ENCODE measurements at regions not wholly inside any gene's neighbourhood (a gene's known extent, or its start where the extent isn't known, plus 50 kb on each side); places are given as distances from the start of the nearest gene placed in this dataset.

DNA sequence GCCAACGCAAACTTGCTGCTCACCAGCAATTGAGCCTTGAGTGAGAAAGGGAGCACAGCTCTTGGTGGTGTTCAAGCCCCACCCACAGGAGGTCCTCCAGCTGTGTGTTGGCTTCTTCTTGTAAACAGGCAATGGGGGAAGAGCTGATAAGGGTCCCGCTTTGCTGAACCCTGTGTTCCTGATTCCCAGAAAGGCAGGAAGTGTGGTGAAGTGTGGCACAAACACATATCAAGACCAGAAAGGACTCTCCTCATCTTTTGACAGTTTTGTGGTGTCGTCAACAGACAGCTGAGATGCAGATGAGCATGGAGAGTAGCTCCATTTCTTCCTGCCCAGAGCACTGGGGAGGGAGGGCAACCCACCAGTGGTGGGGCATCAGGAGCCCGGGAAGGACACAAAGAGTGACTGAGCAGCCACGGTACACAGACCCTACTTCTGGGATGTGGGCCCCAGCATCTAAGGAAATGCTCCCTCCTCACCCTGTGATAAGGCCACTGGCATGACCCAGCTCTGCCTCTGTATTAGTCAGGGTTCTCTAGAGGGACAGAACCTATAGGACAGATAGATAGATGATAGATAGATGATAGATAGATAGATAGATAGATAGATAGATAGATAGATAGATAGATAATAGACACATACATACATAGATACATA is 188.9 kb upstream of the TAB2 start (continued):
- TF ChIP-seq TOE1 (IDR thresholded peaks at IDR 0.05; ENCODE audit: borderline replicate concordance) = no peak
- no peak for TF ChIP-seq TOE1 (CRISPR knock-in tag; IDR thresholded peaks at IDR 0.05; ENCODE audit: borderline replicate concordance, low read depth)
- TF ChIP-seq, protein P1, sequence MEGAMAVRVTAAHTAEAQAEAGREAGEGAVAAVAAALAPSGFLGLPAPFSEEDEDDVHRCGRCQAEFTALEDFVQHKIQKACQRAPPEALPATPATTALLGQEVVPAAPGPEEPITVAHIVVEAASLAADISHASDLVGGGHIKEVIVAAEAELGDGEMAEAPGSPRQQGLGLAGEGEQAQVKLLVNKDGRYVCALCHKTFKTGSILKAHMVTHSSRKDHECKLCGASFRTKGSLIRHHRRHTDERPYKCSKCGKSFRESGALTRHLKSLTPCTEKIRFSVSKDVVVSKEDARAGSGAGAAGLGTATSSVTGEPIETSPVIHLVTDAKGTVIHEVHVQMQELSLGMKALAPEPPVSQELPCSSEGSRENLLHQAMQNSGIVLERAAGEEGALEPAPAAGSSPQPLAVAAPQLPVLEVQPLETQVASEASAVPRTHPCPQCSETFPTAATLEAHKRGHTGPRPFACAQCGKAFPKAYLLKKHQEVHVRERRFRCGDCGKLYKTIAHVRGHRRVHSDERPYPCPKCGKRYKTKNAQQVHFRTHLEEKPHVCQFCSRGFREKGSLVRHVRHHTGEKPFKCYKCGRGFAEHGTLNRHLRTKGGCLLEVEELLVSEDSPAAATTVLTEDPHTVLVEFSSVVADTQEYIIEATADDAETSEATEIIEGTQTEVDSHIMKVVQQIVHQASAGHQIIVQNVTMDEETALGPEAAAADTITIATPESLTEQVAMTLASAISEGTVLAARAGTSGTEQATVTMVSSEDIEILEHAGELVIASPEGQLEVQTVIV (CRISPR knock-in tag; IDR thresholded peaks at IDR 0.05; ENCODE audit: borderline replicate concordance) = no peak
- TF ChIP-seq, protein P2, sequence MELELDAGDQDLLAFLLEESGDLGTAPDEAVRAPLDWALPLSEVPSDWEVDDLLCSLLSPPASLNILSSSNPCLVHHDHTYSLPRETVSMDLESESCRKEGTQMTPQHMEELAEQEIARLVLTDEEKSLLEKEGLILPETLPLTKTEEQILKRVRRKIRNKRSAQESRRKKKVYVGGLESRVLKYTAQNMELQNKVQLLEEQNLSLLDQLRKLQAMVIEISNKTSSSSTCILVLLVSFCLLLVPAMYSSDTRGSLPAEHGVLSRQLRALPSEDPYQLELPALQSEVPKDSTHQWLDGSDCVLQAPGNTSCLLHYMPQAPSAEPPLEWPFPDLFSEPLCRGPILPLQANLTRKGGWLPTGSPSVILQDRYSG (tag; conservative IDR thresholded peaks at IDR 0.05; ENCODE audit: low read depth) = no peak
- TF ChIP-seq, protein P3, sequence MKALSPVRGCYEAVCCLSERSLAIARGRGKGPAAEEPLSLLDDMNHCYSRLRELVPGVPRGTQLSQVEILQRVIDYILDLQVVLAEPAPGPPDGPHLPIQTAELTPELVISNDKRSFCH (CRISPR knock-in tag; IDR thresholded peaks at IDR 0.05) = no peak
- TF ChIP-seq, protein P3 (tag; IDR thresholded peaks at IDR 0.05) = peak; percentile 60
- peak; percentile 80 for TF ChIP-seq TEAD4 (IDR thresholded peaks at IDR 0.05; ENCODE audit: low read length)
- no peak for TF ChIP-seq TEAD4 (CRISPR knock-in tag; IDR thresholded peaks at IDR 0.05; ENCODE audit: borderline replicate concordance)
- TF ChIP-seq, protein P4, sequence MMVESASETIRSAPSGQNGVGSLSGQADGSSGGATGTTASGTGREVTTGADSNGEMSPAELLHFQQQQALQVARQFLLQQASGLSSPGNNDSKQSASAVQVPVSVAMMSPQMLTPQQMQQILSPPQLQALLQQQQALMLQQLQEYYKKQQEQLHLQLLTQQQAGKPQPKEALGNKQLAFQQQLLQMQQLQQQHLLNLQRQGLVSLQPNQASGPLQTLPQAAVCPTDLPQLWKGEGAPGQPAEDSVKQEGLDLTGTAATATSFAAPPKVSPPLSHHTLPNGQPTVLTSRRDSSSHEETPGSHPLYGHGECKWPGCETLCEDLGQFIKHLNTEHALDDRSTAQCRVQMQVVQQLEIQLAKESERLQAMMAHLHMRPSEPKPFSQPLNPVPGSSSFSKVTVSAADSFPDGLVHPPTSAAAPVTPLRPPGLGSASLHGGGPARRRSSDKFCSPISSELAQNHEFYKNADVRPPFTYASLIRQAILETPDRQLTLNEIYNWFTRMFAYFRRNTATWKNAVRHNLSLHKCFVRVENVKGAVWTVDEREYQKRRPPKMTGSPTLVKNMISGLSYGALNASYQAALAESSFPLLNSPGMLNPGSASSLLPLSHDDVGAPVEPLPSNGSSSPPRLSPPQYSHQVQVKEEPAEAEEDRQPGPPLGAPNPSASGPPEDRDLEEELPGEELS (CRISPR knock-in tag; IDR thresholded peaks at IDR 0.05; ENCODE audit: borderline replicate concordance) = 0 out of 2 replicates have a peak, but pooled peaks have one; percentile 79
- no peak; the same call in 1 of the 2 replicates for TF ChIP-seq RNF2 (IDR thresholded peaks at IDR 0.05)
- no peak for TF ChIP-seq ZNF175 (CRISPR knock-in tag; IDR thresholded peaks at IDR 0.05; ENCODE audit: low read depth)
- TF ChIP-seq, protein P5, sequence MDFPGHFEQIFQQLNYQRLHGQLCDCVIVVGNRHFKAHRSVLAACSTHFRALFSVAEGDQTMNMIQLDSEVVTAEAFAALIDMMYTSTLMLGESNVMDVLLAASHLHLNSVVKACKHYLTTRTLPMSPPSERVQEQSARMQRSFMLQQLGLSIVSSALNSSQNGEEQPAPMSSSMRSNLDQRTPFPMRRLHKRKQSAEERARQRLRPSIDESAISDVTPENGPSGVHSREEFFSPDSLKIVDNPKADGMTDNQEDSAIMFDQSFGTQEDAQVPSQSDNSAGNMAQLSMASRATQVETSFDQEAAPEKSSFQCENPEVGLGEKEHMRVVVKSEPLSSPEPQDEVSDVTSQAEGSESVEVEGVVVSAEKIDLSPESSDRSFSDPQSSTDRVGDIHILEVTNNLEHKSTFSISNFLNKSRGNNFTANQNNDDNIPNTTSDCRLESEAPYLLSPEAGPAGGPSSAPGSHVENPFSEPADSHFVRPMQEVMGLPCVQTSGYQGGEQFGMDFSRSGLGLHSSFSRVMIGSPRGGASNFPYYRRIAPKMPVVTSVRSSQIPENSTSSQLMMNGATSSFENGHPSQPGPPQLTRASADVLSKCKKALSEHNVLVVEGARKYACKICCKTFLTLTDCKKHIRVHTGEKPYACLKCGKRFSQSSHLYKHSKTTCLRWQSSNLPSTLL (IDR thresholded peaks at IDR 0.05) = no peak
- TF ChIP-seq LEF1 (IDR thresholded peaks at IDR 0.05) = peak; percentile 62
- peak in 1 of 2 experiments; percentile 80; a peak in 2 of 4 replicates for TF ChIP-seq HDAC1 (IDR thresholded peaks at IDR 0.05)
- peak; percentile 54 for TF ChIP-seq BRD9 (IDR thresholded peaks at IDR 0.05; ENCODE audit: low read depth, partially characterized antibody)
- TF ChIP-seq EHMT2 (IDR thresholded peaks at IDR 0.05) = peak; percentile 85
- peak; percentile 76 for TF ChIP-seq GATA2 (CRISPR knock-in tag; IDR thresholded peaks at IDR 0.05)
- peak; percentile 65; the same call in 1 of the 2 replicates for TF ChIP-seq ZNF589 (CRISPR knock-in tag; IDR thresholded peaks at IDR 0.05; ENCODE audit: low read depth)
- peak; percentile 37; the same call in 1 of the 2 replicates for TF ChIP-seq ZKSCAN8 (CRISPR knock-in tag; IDR thresholded peaks at IDR 0.05)
- TF ChIP-seq SMARCE1 (IDR thresholded peaks at IDR 0.05) = peak; percentile 75; the same call in 1 of the 2 replicates
- TF ChIP-seq ELF4 (CRISPR knock-in tag; IDR thresholded peaks at IDR 0.05) = 0 out of 2 replicates have a peak, but pooled peaks have one; percentile 25
